Pancreas (tissue), 10 donors: ENCODE measurements at regions not wholly inside any gene's neighbourhood (a gene's known extent, or its start where the extent isn't known, plus 50 kb on each side); places are given as distances from the start of the nearest gene placed in this dataset.

Experiments used
- ATAC-seq, 4 donors: fragments of 200-7000 bp; cut with Tn5 transposase; one replicate each; pipeline versions ENCODE4 v1.8.0 to v1.9.1; 2020; ENCODE audit warnings: mild to moderate bottlenecking in 4 of 4, moderate library complexity in 4 of 4
- DNase-seq, 6 donors: peaks; one replicate each; pipeline ENCODE4 v3.0.0-alpha.2; 2020
- FAIRE-seq: peaks from 2 replicates; lab custom pipeline; 2012; peaks lifted over from hg19 to GRCh38; lab: Jason Lieb, UNC
- H3K27ac ChIP-seq, 4 donors: fragments of 200-600 bp; sonication (generic); 1 replicate in 3 of 4; 2 replicates in 1 of 4; pipeline versions ENCODE4 v1.5.0 to v1.8.0; 2020
- H3K27me3 ChIP-seq, 4 donors: fragments of 200-600 bp; one replicate each; pipeline ENCODE4 v1.8.0; 2021
- H3K36me3 ChIP-seq, 3 donors: fragments of 200-600 bp; sonication (generic) in 1 of 3; one replicate each; pipeline versions ENCODE4 v1.5.0 to v1.8.0; 2020 to 2021
- H3K4me1 ChIP-seq, 3 donors: fragments of 200-600 bp; one replicate each; pipeline ENCODE4 v1.8.0; 2021
- H3K4me3 ChIP-seq, 4 donors: fragments of 200-600 bp; sonication (generic) in 2 of 4; one replicate each; pipeline versions ENCODE4 v1.5.0 to v1.8.0; 2020 to 2021
- H3K9me3 ChIP-seq, 4 donors: fragments of 200-600 bp; one replicate each; pipeline ENCODE4 v1.8.0; 2021
- CTCF ChIP-seq, 4 donors: fragments of 200-600 bp; sonication (generic) in 3 of 4; IDR thresholded peaks; one replicate each; pipeline versions ENCODE4 v1.5.0 to v1.8.0; 2021; ENCODE audit warnings: antibody characterized with exemption in 4 of 4
- WGBS, 2 donors: extraction: QIAGEN DNeasy Blood & Tissue Kit; methylation state at CpG; one replicate each; pipeline ENCODE4 v1.1.7; 2013; 5-methylcytosine and 5-hydroxymethylcytosine counted together
- intact Hi-C, 3 donors: fragments of 100-400 bp; cut with DNase I; formaldehyde crosslinking; loops; one replicate each; pipeline versions ENCODE4 v1.11.1 to v1.14.2; 2022
- donor health status: healthy with polysubstance abuse.
- donor health status: DM: no; HTN: no; CAD: no; lungs with moderate emphysema.
- donor health status: DM: no; HTN: no; CAD: no.
- donor health status: control.
- donor health status: control.
- donor health status: Bipolar disorder and iron deficiency.
- donor health status: DM: yes; HTN: yes; CAD: no.
- donor health status: DM: no; HTN: no; CAD: no.
- donor health status: DM: no; HTN: no; CAD: no.
- donor health status: DM: yes; HTN: yes; CAD: no.

GRCh38 chr10:44574596-44575480 is 189.9 kb upstream of the CXCL12 start:
- Histone ChIP-seq H3K36me3 (no peaks in the 10 kb centered on the region), H3K27ac (no peak overlapping the region), H3K4me3 (no peak overlapping the region), H3K27me3 (no peaks in the 10 kb centered on the region), H3K9me3 (no peaks in the 10 kb centered on the region), H3K4me1 (no peaks in the 10 kb centered on the region)
- no peak for FAIRE-seq
- intact Hi-C loops, result loop anchor here in 1 of 3 donors (10.0 kb wide), 1 partner anchor 280 kb away; no protein-coding TSS in a partner anchor
- DNase-seq, result no peak
- TF ChIP-seq CTCF (IDR thresholded peaks at IDR 0.05), result no peak
- 84 to 89% methylated on average over 10 of the region's 10 CpGs for WGBS, 2 donors
- ATAC-seq, result no peak

GRCh38 chr10:44575601-44576380 is 190.9 kb upstream of the CXCL12 start:
- TF ChIP-seq CTCF (IDR thresholded peaks at IDR 0.05), result no peak
- Histone ChIP-seq H3K27me3 (no peaks in the 10 kb centered on the region), H3K4me1 (no peaks in the 10 kb centered on the region), H3K27ac (no peak overlapping the region), H3K36me3 (no peaks in the 10 kb centered on the region), H3K9me3 (no peaks in the 10 kb centered on the region), H3K4me3 (no peak overlapping the region)
- DNase-seq, result no peak
- intact Hi-C loops, result loop anchor here in 1 of 3 donors (10.0 kb wide), 1 partner anchor 279 kb away; no protein-coding TSS in a partner anchor
- no peak for ATAC-seq
- 87 to 94% methylated on average over 18 of the region's 18 CpGs for WGBS, 2 donors
- FAIRE-seq, result no peak

GRCh38 chr10:44576702-44577191 is 191.8 kb upstream of the CXCL12 start:
- Histone ChIP-seq H3K9me3 (no peaks in the 10 kb centered on the region), H3K36me3 (no peaks in the 10 kb centered on the region), H3K4me1 (no peaks in the 10 kb centered on the region), H3K4me3 (no peak overlapping the region), H3K27ac (no peak overlapping the region), H3K27me3 (no peaks in the 10 kb centered on the region)
- intact Hi-C loops, result loop anchor here in 1 of 3 donors (10.0 kb wide), 1 partner anchor 278 kb away; no protein-coding TSS in a partner anchor
- no peak for DNase-seq
- TF ChIP-seq CTCF (IDR thresholded peaks at IDR 0.05), result no peak
- peak in 2 of 4 donors; percentile 54 to 59 for ATAC-seq
- WGBS, 2 donors, result 74 to 76% methylated on average over 6 of the region's 6 CpGs
- no peak for FAIRE-seq

- Histone ChIP-seq H3K4me3 (no peak overlapping the region), H3K9me3 (no peaks in the 10 kb centered on the region), H3K36me3 (no peaks in the 10 kb centered on the region), H3K4me1 (no peaks in the 10 kb centered on the region), H3K27ac (no peak overlapping the region), H3K27me3 (no peaks in the 10 kb centered on the region)
- DNase-seq, result no peak
- WGBS, 2 donors, result 92 to 97% methylated on average over 3 of the region's 3 CpGs
- no peak for TF ChIP-seq CTCF (IDR thresholded peaks at IDR 0.05)
- no peak for ATAC-seq
- no peak for FAIRE-seq
- intact Hi-C loops, result loop anchor here in 1 of 3 donors (10.0 kb wide), 1 partner anchor 277 kb away; no protein-coding TSS in a partner anchor
Observed at GRCh38 chr10:44577533-44577932, 192.6 kb upstream of the CXCL12 start.
